Suprapubic skin (tissue), 4 donors: ENCODE measurements at regions not wholly inside any gene's neighbourhood (a gene's known extent, or its start where the extent isn't known, plus 50 kb on each side); places are given as distances from the start of the nearest gene placed in this dataset.

Experiments used
- DNase-seq, 2 donors: peaks; one replicate each; pipeline ENCODE4 v3.0.0-alpha.2; 2019; ENCODE audit warnings: low spot score in 2 of 2
- H3K27ac ChIP-seq: fragments of 200-600 bp; sonication (generic); one replicate; pipeline ENCODE4 v1.5.1; 2019
- H3K27me3 ChIP-seq: fragments of 200-600 bp; sonication (generic); one replicate; pipeline ENCODE4 v1.5.1; 2019
- H3K36me3 ChIP-seq: fragments of 200-600 bp; sonication (generic); one replicate; pipeline ENCODE4 v1.5.1; 2019
- H3K4me1 ChIP-seq: fragments of 200-600 bp; sonication (generic); one replicate; pipeline ENCODE4 v1.5.1; 2019
- H3K4me3 ChIP-seq: fragments of 200-600 bp; sonication (generic); one replicate; pipeline ENCODE4 v1.5.1; 2019; ENCODE audit warnings: mild to moderate bottlenecking
- H3K9me3 ChIP-seq: fragments of 200-600 bp; sonication (generic); one replicate; pipeline ENCODE4 v1.5.1; 2019
- CTCF ChIP-seq, 2 donors: fragments of 200-600 bp in 1 of 2; fragments of 450-650 bp in 1 of 2; sonication (generic) in 1 of 2; IDR thresholded peaks; one replicate each; pipeline ENCODE4 v1.5.1; 2016 to 2019; ENCODE audit warnings: antibody characterized with exemption in 2 of 2, mild to moderate bottlenecking in 1 of 2, moderate library complexity in 1 of 2
- EP300 ChIP-seq: sonication (generic); formaldehyde crosslinking; IDR thresholded peaks from one replicate; pipeline ENCODE4 v1.6.1; 2017; ENCODE audit warnings: antibody characterized with exemption
- POLR2A ChIP-seq, 2 donors: fragments of 450-650 bp; IDR thresholded peaks; one replicate each; pipeline ENCODE4 v1.6.1; 2017; ENCODE audit warnings: antibody characterized with exemption in 2 of 2, mild to moderate bottlenecking in 2 of 2, moderate library complexity in 2 of 2
- POLR2AphosphoS5 ChIP-seq, 3 donors: sonication (generic); formaldehyde crosslinking; IDR thresholded peaks; one replicate each; pipeline ENCODE4 v1.6.1; 2017; ENCODE audit warnings: antibody characterized with exemption in 3 of 3
- WGBS: methylation state at CpG from one replicate; pipeline ENCODE4 v1.1.5; 2018; 5-methylcytosine and 5-hydroxymethylcytosine counted together

- Histone ChIP-seq H3K9me3 (no peaks in the 10 kb centered on the region), H3K27ac (peak overlapping the region; percentile 84), H3K27me3 (no peaks in the 10 kb centered on the region), H3K4me3 (peak overlapping the region; percentile 36), H3K36me3 (no peaks in the 10 kb centered on the region), H3K4me1 (peaks cover 77% of the 10 kb centered on the region)
- DNase-seq = no peak
- 13% methylated on average over 27 of the region's 27 CpGs for WGBS
- TF ChIP-seq POLR2AphosphoS5 (IDR thresholded peaks at IDR 0.05) (no peak), CTCF (IDR thresholded peaks at IDR 0.05) (no peak), EP300 (no peak), POLR2A (IDR thresholded peaks at IDR 0.05) (no peak)
Measured at GRCh38 chr2:9757501-9758264, 85.6 kb upstream of the TAF1B start.

GRCh38 chr2:9758741-9759140, 84.5 kb upstream of the TAF1B start:
- peak overlapping the region; percentile 84 for H3K27ac ChIP-seq

GRCh38 chr2:9760069-9760901, 83.0 kb upstream of the TAF1B start:
- no peak for DNase-seq
- no peak for TF ChIP-seq POLR2A (IDR thresholded peaks at IDR 0.05)
- TF ChIP-seq EP300 = no peak
- TF ChIP-seq CTCF (IDR thresholded peaks at IDR 0.05) = no peak
- no peak for TF ChIP-seq POLR2AphosphoS5 (IDR thresholded peaks at IDR 0.05)
- no peak overlapping the region for H3K4me3 ChIP-seq
- H3K4me1 ChIP-seq = peaks cover 60% of the 10 kb centered on the region
- WGBS = 78% methylated on average over 4 of the region's 4 CpGs
- H3K27ac ChIP-seq = peak overlapping the region; percentile 33
- no peaks in the 10 kb centered on the region for H3K36me3 ChIP-seq
- H3K9me3 ChIP-seq = no peaks in the 10 kb centered on the region
- H3K27me3 ChIP-seq = no peaks in the 10 kb centered on the region

More at GRCh38 chr2:9758741-9759140, 84.5 kb upstream of the TAF1B start:
- Histone ChIP-seq H3K9me3 (no peaks in the 10 kb centered on the region), H3K4me3 (no peak overlapping the region), H3K36me3 (no peaks in the 10 kb centered on the region), H3K27me3 (no peaks in the 10 kb centered on the region), H3K4me1 (peaks cover 67% of the 10 kb centered on the region)
- TF ChIP-seq CTCF (IDR thresholded peaks at IDR 0.05) (peak in 1 of 2 donors; percentile 3), EP300 (no peak)
- 41% methylated on average over 5 of the region's 5 CpGs for WGBS
- DNase-seq = no peak

- Histone ChIP-seq H3K4me3 (no peak overlapping the region), H3K36me3 (no peaks in the 10 kb centered on the region), H3K4me1 (peaks cover 63% of the 10 kb centered on the region), H3K27ac (no peak overlapping the region), H3K9me3 (no peaks in the 10 kb centered on the region), H3K27me3 (no peaks in the 10 kb centered on the region)
- 74% methylated on average over 7 of the region's 7 CpGs for WGBS
- TF ChIP-seq POLR2A (IDR thresholded peaks at IDR 0.05) (no peak), CTCF (IDR thresholded peaks at IDR 0.05) (no peak), EP300 (no peak), POLR2AphosphoS5 (IDR thresholded peaks at IDR 0.05) (no peak)
- DNase-seq = no peak
Measured at GRCh38 chr2:9760902-9761228, 82.4 kb upstream of the TAF1B start.

- no peak for TF ChIP-seq CTCF (IDR thresholded peaks at IDR 0.05)
- no peak for TF ChIP-seq POLR2A (IDR thresholded peaks at IDR 0.05)
- no peak for TF ChIP-seq POLR2AphosphoS5 (IDR thresholded peaks at IDR 0.05)
- TF ChIP-seq EP300 = no peak
- 88% methylated on average over 11 of the region's 11 CpGs for WGBS
- no peak for DNase-seq
Measured at GRCh38 chr2:9761577-9761976, 81.7 kb upstream of the TAF1B start.

More at GRCh38 chr2:9761577-9761976, 81.7 kb upstream of the TAF1B start:
- Histone ChIP-seq H3K4me3 (no peak overlapping the region), H3K27me3 (no peaks in the 10 kb centered on the region), H3K4me1 (peaks cover 65% of the 10 kb centered on the region), H3K36me3 (no peaks in the 10 kb centered on the region), H3K9me3 (no peaks in the 10 kb centered on the region), H3K27ac (no peak overlapping the region)
